Smooth muscle cell (in vitro differentiated cells): ENCODE measurements at regions not wholly inside any gene's neighbourhood (a gene's known extent, or its start where the extent isn't known, plus 50 kb on each side); places are given as distances from the start of the nearest gene placed in this dataset.

Source experiments
- DNase-seq: peaks from one replicate; lab custom pipeline; 2025; ENCODE audit not compliant: unreplicated experiment; lab: John Stamatoyannopoulos, UW
- H2AFZ ChIP-seq: fragments of 200-600 bp; sonication (generic); 2 replicates; pipeline ENCODE4 v1.6.0; 2016; ENCODE audit warnings: antibody characterized with exemption, low read depth, mild to moderate bottlenecking
- H3F3A ChIP-seq: fragments of 200-600 bp; sonication (generic); 2 replicates; pipeline ENCODE4 v1.6.0; 2017; ENCODE audit warnings: antibody characterized with exemption, low read depth
- H3K27ac ChIP-seq: fragments of 200-600 bp; sonication (generic); 2 replicates; pipeline ENCODE4 v1.5.1; 2016; ENCODE audit warnings: low read depth, mild to moderate bottlenecking
- H3K27me3 ChIP-seq: fragments of 200-600 bp; sonication (generic); 2 replicates; pipeline ENCODE4 v1.6.1; 2016; ENCODE audit warnings: low read depth, mild to moderate bottlenecking
- H3K36me3 ChIP-seq: fragments of 200-600 bp; sonication (generic); 2 replicates; pipeline ENCODE4 v1.5.1; 2016; ENCODE audit warnings: low read depth
- H3K4me1 ChIP-seq: fragments of 200-600 bp; sonication (generic); 2 replicates; pipeline ENCODE4 v1.5.1; 2016; ENCODE audit warnings: low read depth
- H3K4me2 ChIP-seq: fragments of 200-600 bp; sonication (generic); 2 replicates; pipeline ENCODE4 v1.6.0; 2016; ENCODE audit warnings: mild to moderate bottlenecking
- H3K4me3 ChIP-seq: fragments of 200-600 bp; sonication (generic); 2 replicates; pipeline ENCODE4 v1.5.1; 2016; ENCODE audit warnings: mild to moderate bottlenecking
- H3K79me2 ChIP-seq: fragments of 200-600 bp; sonication (generic); 2 replicates; pipeline ENCODE4 v1.6.0; 2016; ENCODE audit warnings: low read depth, mild to moderate bottlenecking
- H3K9ac ChIP-seq: fragments of 200-600 bp; sonication (generic); 2 replicates; pipeline ENCODE4 v1.6.0; 2016; ENCODE audit warnings: low read depth
- H3K9me3 ChIP-seq: fragments of 200-600 bp; sonication (generic); replicated peaks from 2 replicates; pipeline ENCODE4 v1.5.1; 2016; ENCODE audit warnings: low read depth
- H4K20me1 ChIP-seq: fragments of 200-600 bp; sonication (generic); 2 replicates; pipeline ENCODE4 v1.6.0; 2016; ENCODE audit warnings: low read depth
- CTCF ChIP-seq: fragments of 200-600 bp; sonication (generic); IDR thresholded peaks from 2 replicates; pipeline ENCODE4 v1.5.1; 2017; ENCODE audit warnings: borderline replicate concordance, mild to moderate bottlenecking, antibody characterized with exemption; ENCODE audit not compliant: insufficient read depth, poor library complexity, severe bottlenecking
- WGBS: methylation state at CpG from one replicate; pipeline ENCODE4 v1.1.7; 2016; ENCODE audit warnings: low lambda C conversion rate; 5-methylcytosine and 5-hydroxymethylcytosine counted together

GRCh38 chr12:33752854-33753253 is 269.4 kb upstream of the ALG10 start:
- DNase-seq, result no peak
- no peak overlapping the region for H3K9ac ChIP-seq
- no peak overlapping the region for H3K27ac ChIP-seq
- H3K27me3 ChIP-seq, result no peaks in the 10 kb centered on the region
- H4K20me1 ChIP-seq, result no peaks in the 10 kb centered on the region
- H3K4me3 ChIP-seq, result no peak overlapping the region
- TF ChIP-seq CTCF, result no peak
- H3K36me3 ChIP-seq, result no peaks in the 10 kb centered on the region
- H3K79me2 ChIP-seq, result no peaks in the 10 kb centered on the region
- no peaks in the 10 kb centered on the region for H3K9me3 ChIP-seq
- H3K4me2 ChIP-seq, result no peak overlapping the region
- H3F3A ChIP-seq, result no peaks in the 10 kb centered on the region
- WGBS, result 28% methylated on average over 1 of the region's 1 CpG
- H2AFZ ChIP-seq, result no peak overlapping the region
- H3K4me1 ChIP-seq, result no peaks in the 10 kb centered on the region

- Histone ChIP-seq H3K27me3 (no peaks in the 10 kb centered on the region), H3K27ac (no peak overlapping the region), H3K9me3 (no peaks in the 10 kb centered on the region), H3K9ac (no peak overlapping the region), H3F3A (no peaks in the 10 kb centered on the region), H3K4me1 (no peaks in the 10 kb centered on the region), H3K79me2 (no peaks in the 10 kb centered on the region), H3K4me2 (no peak overlapping the region), H3K4me3 (no peak overlapping the region), H3K36me3 (no peaks in the 10 kb centered on the region), H4K20me1 (no peaks in the 10 kb centered on the region), H2AFZ (no peak overlapping the region)
- 91% methylated on average over 3 of the region's 3 CpGs for WGBS
- no peak for TF ChIP-seq CTCF
- no peak for DNase-seq
Observed at GRCh38 chr12:33757701-33758100, 264.6 kb upstream of the ALG10 start.

- Histone ChIP-seq H4K20me1 (no peaks in the 10 kb centered on the region), H3K4me1 (no peaks in the 10 kb centered on the region), H2AFZ (no peak overlapping the region), H3K27me3 (no peaks in the 10 kb centered on the region), H3K9me3 (no peaks in the 10 kb centered on the region), H3K27ac (no peak overlapping the region), H3K36me3 (no peaks in the 10 kb centered on the region), H3K9ac (no peak overlapping the region), H3F3A (no peaks in the 10 kb centered on the region), H3K4me2 (no peak overlapping the region), H3K79me2 (no peaks in the 10 kb centered on the region), H3K4me3 (no peak overlapping the region)
- TF ChIP-seq CTCF, result no peak
- no peak for DNase-seq
- whole genome bisulfite sequencing, result 81% methylated on average over 2 of the region's 2 CpGs
Observed at GRCh38 chr12:33759279-33759678, 263.0 kb upstream of the ALG10 start.

GRCh38 chr12:33763331-33763730 is 259.0 kb upstream of the ALG10 start:
- Histone ChIP-seq H3K4me2 (no peak overlapping the region), H3K4me3 (no peak overlapping the region), H3K9ac (no peak overlapping the region), H2AFZ (no peak overlapping the region), H3F3A (no peaks in the 10 kb centered on the region), H3K79me2 (no peaks in the 10 kb centered on the region), H3K9me3 (no peaks in the 10 kb centered on the region), H3K4me1 (no peaks in the 10 kb centered on the region), H3K36me3 (no peaks in the 10 kb centered on the region), H3K27me3 (no peaks in the 10 kb centered on the region), H3K27ac (no peak overlapping the region), H4K20me1 (no peaks in the 10 kb centered on the region)
- TF ChIP-seq CTCF, result no peak
- whole genome bisulfite sequencing, result 83% methylated on average over 4 of the region's 4 CpGs
- no peak for DNase-seq
